ENCODE measurements at regions not wholly inside any gene's neighbourhood (a gene's known extent, or its start where the extent isn't known, plus 50 kb on each side); places are given as distances from the start of the nearest gene placed in this dataset.

GRCh38 chr22:48240935-48241230 lies 1478.4 kb downstream of the TBC1D22A start:
- no peaks in the 10 kb centered on the region for H3K36me3 Mint-ChIP-seq (ENCODE audit: low read depth)
- H3K9me3 Mint-ChIP-seq: peaks cover 7% of the 10 kb centered on the region
- TF ChIP-seq, protein P1, sequence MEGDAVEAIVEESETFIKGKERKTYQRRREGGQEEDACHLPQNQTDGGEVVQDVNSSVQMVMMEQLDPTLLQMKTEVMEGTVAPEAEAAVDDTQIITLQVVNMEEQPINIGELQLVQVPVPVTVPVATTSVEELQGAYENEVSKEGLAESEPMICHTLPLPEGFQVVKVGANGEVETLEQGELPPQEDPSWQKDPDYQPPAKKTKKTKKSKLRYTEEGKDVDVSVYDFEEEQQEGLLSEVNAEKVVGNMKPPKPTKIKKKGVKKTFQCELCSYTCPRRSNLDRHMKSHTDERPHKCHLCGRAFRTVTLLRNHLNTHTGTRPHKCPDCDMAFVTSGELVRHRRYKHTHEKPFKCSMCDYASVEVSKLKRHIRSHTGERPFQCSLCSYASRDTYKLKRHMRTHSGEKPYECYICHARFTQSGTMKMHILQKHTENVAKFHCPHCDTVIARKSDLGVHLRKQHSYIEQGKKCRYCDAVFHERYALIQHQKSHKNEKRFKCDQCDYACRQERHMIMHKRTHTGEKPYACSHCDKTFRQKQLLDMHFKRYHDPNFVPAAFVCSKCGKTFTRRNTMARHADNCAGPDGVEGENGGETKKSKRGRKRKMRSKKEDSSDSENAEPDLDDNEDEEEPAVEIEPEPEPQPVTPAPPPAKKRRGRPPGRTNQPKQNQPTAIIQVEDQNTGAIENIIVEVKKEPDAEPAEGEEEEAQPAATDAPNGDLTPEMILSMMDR (IDR thresholded peaks at IDR 0.05; ENCODE audit: unreplicated experiment in 3 of 3): no peak
- no peak overlapping the region for H3K4me3 Mint-ChIP-seq
- H3K27ac Mint-ChIP-seq: no peak overlapping the region
- H3K27me3 Mint-ChIP-seq (ENCODE audit: low read depth): peaks cover 36% of the 10 kb centered on the region
- H3K4me1 Mint-ChIP-seq: peaks cover 22% of the 10 kb centered on the region

DNA sequence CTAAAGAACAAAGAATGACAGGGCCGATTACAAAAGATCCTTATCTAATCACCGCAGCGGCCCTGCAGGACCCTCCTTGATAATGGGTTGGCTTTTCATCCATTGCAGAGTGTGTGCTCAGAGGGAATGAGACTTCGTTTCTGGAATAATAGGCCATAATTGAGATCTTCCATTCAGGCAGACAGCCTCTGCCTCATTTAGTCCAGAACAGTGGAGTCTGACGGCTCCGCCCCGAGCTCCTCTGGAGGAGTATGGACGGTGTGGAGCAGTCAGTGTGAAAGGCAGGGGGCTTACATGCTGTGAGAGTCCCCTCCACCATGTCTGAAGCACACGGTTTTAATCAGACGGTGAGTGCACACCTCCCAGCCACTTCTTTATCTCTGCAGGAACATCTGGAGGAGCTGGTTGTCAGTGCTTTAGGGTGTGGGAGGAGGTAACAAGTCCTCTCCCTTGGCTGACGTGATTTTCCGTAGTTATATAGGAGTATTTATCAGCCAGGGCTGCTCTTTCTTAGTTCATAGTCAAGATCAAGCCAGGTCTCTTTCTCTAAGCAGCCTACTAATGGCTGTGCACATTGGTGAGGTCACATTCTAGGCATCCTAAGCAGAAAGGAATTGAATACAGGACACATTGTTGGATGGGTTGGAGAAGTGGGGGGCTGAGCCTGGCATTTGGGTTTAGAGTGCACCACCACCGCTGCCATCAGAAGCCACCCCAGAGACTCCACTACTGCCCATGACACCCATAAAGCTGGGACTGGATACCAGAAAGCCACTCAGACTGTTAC lies 1477.9 kb downstream of the TBC1D22A start:
- TF ChIP-seq, protein P1 (IDR thresholded peaks at IDR 0.05; ENCODE audit: unreplicated experiment in 3 of 3): no peak
- H3K27ac Mint-ChIP-seq: peak overlapping the region in 2 of 3 experiments; percentile 10 to 33
- no peaks in the 10 kb centered on the region for H3K36me3 Mint-ChIP-seq (ENCODE audit: low read depth)
- peaks cover 36% of the 10 kb centered on the region for H3K27me3 Mint-ChIP-seq (ENCODE audit: low read depth)
- no peak overlapping the region for H3K4me3 Mint-ChIP-seq
- H3K4me1 Mint-ChIP-seq: peaks cover 22% of the 10 kb centered on the region
- H3K9me3 Mint-ChIP-seq: peaks cover 7% of the 10 kb centered on the region

DNA sequence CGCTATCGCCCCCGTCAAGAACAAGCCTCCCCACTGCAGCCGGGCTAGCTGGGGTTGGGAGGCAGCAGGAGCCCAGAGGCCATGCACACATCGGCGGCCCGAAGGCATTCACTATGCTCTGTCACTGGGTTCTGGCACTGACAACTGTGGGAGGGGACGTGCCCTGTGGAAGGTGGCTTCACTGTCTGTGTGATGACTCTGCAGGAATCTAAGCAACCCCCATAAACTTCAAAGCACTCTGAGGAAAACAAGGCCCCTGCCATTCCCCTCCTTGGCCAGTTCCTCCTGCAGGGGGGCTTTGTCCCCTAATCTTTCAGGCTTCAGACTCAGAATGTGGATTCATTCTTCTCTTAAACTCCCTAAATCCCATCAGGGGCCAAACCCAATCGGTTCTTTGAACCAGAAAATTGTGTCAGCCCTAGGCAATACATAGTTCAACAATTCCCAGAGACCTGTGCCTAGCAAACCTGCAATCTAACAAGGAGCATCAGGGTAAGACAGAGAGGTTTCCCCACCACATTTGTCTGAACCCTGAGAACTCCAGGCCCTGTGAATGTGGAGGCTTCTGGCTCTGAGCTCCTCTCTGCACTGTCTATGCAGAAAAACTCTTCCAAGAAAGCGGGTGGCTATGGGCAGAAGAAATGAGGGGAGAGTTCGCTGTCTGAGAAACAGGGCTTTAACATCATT lies 1477.2 kb downstream of the TBC1D22A start:
- H3K36me3 Mint-ChIP-seq (ENCODE audit: low read depth): no peaks in the 10 kb centered on the region
- H3K9me3 Mint-ChIP-seq: peaks cover 10% of the 10 kb centered on the region
- peak overlapping the region in 2 of 3 experiments; percentile 10 to 33 for H3K27ac Mint-ChIP-seq
- H3K4me1 Mint-ChIP-seq: peaks cover 22% of the 10 kb centered on the region
- H3K27me3 Mint-ChIP-seq (ENCODE audit: low read depth): peaks cover 30% of the 10 kb centered on the region
- TF ChIP-seq, protein P1 (IDR thresholded peaks at IDR 0.05; ENCODE audit: unreplicated experiment in 3 of 3): no peak
- H3K4me3 Mint-ChIP-seq: no peak overlapping the region

- Mint-ChIP-seq H3K4me3 (no peak overlapping the region), H3K27ac (no peak overlapping the region), H3K9me3 (peaks cover 10% of the 10 kb centered on the region), H3K4me1 (peaks cover 22% of the 10 kb centered on the region), H3K27me3 (ENCODE audit: low read depth) (peaks cover 30% of the 10 kb centered on the region), H3K36me3 (ENCODE audit: low read depth) (no peaks in the 10 kb centered on the region)
- TF ChIP-seq, protein P1 (IDR thresholded peaks at IDR 0.05; ENCODE audit: unreplicated experiment in 3 of 3): no peak
These were observed 1476.5 kb downstream of the TBC1D22A start for GRCh38 chr22:48238966-48239365.

- Mint-ChIP-seq H3K4me3 (no peak overlapping the region), H3K27ac (no peak overlapping the region), H3K4me1 (peaks cover 22% of the 10 kb centered on the region), H3K27me3 (ENCODE audit: low read depth) (peaks cover 27% of the 10 kb centered on the region), H3K36me3 (ENCODE audit: low read depth) (no peaks in the 10 kb centered on the region), H3K9me3 (peaks cover 10% of the 10 kb centered on the region)
- TF ChIP-seq, protein P1 (IDR thresholded peaks at IDR 0.05; ENCODE audit: unreplicated experiment in 3 of 3): no peak
These were observed 1476.0 kb downstream of the TBC1D22A start for GRCh38 chr22:48238284-48238915.

Measured in nephron (organoid).